Stimulated activated CD4-positive, alpha-beta T cell treated with anti-CD3 and anti-CD28 coated beads, Interleukin-4, amount 100 ng/mL, for 1 hour (primary cell): ENCODE measurements at regions not wholly inside any gene's neighbourhood (a gene's known extent, or its start where the extent isn't known, plus 50 kb on each side); places are given as distances from the start of the nearest gene placed in this dataset.
A peak's percentile ranks its signal among the peaks of the same experiment; 100 is the strongest.
"Not testable (repeated sequence)": the region's sequence is repeated elsewhere in the genome, so short reads cannot be mapped to it uniquely, and the experiment has no call there.

Experiments
- DNase-seq: peaks from one replicate; pipeline ENCODE4 v3.0.0-alpha.2; 2020

DNA sequence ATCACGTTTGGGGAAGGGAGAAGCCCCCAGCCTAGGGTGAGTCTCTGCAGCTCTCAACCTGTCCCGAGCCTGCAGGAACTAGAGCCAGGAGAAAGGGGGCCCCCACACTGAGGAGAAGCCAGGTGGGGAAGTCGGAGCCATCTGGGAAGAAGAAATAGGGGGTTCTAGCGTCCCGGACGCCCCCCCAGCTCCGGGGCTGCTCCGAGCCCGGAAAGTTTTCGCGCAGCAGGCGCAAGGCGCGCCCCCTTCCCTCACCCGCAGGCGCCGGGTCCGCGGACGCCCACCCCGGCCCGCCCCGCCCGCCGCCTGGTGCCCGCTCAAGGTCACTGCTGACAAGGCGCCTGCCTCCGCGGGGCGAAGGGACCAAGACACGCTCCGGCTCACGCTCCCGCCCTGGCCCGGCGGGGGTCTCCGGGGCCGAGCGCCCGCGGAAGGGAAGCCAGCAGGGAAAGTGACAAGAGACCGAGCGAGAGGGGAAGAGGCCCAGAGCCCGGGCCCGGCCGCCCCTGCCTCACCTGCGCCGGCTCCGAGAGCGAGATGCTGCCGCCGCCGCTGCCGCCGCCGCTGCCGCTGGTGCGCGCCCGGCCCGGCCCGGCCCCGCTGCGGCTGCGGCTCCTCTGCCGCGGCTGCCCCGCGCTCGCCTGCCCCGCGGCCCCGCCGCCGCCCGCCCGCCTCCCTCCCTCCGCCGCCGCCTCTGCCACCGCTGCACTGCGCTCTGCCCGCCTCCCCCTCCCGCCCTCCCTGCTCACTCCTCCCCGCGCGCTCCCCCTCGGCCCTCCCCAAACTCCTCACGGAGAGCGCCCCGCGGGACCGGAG is 108.4 kb upstream of the SLC6A11 start:
- no peak for DNase-seq

- no peak for DNase-seq
Observed at GRCh38 chr3:10708216-10708893, 107.7 kb upstream of the SLC6A11 start.

GRCh38 chr3:10709110-10709781 is 106.8 kb upstream of the SLC6A11 start:
- DNase-seq, result no peak

- DNase-seq, result no peak
Observed at GRCh38 chr3:10712121-10712520, 103.9 kb upstream of the SLC6A11 start.

GRCh38 chr3:10713656-10714055 is 102.4 kb upstream of the SLC6A11 start:
- DNase-seq, result no peak

DNA sequence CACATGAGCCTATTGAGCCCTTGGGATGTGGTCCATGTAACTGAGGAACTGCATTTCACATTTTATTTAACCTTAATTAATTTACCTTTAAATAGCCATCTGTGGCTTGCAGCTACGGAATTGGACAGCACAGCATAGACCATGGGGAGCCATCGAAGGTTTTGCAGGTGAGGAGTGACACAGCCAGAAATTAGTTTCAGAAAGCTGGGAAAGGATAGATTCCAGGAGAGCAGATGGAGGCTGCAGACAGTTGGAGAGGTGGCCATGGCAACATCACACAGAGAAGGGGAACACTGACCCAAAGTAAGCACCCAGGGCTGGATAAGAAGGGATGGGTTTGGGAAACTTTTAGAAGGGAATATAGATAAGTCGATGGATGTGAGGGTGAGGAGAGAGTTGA is 100.1 kb upstream of the SLC6A11 start:
- no peak for DNase-seq

DNA sequence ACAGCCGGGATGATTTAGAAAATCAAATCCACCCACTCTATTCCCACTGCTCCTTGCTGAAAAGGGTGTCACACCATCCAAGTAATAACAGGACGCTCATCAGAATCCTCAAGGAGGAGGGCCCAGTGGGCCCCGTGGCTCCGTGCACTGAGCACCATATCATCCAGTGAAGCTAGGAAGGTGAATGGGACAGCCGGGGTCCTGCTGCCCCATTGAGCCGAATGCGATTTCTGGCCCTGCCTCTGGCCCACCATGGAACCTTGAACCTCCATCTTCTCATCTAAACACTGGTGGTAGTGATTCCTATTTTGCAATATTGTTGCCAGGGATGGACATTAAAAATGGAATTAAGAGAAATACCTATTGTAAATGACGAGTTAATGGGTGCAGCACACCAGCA is 99.1 kb upstream of the SLC6A11 start:
- no peak for DNase-seq

DNA sequence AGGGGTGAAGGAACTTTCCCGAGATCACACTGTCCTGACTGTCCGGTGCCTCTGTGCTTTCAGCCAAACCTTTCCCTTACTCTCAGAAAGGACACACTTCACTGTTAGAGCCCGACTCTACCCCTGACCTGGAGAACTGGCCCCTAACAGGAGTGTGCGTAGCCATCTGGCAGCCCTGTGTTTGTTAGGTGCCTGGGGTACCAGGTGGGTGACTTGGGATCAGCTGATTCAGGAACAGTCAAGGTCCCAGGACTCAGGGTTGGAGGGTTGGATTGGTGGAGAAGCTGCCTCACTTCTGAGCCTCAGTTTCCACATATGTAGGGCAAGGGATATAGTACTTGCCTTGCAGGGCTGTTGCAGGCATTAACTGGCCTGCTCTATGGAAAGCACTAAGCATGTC is 98.3 kb upstream of the SLC6A11 start:
- DNase-seq, result no peak

- no peak for DNase-seq
Observed at GRCh38 chr3:10721101-10721500, 94.9 kb upstream of the SLC6A11 start.

- DNase-seq, result no peak
Observed at GRCh38 chr3:10722911-10723310, 93.1 kb upstream of the SLC6A11 start.

- DNase-seq, result no peak
Observed at GRCh38 chr3:10723991-10724390, 92.0 kb upstream of the SLC6A11 start.

DNA sequence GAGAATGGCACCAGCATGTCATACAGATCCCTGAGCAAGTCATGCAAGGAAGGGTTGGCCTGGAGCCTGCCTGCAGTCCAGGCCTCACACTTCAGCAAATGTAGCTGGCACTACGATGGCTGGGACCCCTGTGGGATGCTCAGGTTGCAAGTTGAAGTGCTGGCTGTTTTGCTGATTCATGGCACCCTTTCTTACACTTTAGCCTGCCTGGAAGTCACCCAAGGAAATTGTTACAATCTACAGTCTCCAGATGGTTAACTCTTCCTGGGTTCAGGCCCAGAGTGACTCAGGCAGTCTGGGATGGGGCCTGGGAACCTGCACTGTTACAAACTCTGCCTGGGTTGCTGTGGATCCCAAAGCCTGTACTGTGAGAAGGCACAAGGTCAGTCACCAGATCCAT is 91.0 kb upstream of the SLC6A11 start:
- no peak for DNase-seq

DNA sequence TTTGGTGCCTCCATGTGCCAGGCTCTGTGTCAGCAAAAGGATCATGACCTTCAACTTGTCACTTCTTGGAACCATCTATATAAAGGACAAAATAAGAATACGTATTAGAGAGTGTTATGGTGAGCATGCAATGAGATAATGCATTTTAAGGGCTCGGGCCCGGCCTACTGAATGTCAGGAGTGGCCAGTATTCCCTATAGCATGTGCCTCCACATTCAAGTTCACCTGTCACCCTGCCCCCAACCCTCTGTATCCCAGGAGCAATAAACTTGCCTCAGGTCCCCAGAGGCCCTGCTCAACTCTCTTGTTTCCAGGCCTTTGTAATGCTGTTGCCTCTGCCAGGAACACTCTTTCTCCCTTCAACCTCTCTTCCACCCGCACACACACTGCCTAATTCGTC is 90.2 kb upstream of the SLC6A11 start:
- no peak for DNase-seq

DNA sequence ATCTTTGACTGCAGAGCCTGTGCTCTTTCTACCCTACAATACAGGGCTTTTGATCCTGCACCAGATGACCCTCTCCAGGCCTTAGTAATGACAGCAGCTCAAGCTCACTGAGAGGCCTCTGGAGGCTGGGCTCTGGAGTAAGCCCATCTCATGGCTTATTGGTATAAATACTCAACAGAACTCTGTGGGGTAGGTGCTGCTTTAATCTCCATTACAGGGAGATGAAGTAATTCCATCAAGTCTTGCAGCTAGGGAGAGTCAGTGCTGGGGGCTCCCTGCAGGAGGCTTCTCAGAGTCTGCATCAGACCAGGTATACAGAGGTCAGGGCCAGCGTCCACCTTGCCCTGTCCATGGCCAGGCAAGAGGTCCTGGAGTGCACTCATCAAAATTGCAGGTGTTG is 89.2 kb upstream of the SLC6A11 start:
- DNase-seq, result no peak

DNA sequence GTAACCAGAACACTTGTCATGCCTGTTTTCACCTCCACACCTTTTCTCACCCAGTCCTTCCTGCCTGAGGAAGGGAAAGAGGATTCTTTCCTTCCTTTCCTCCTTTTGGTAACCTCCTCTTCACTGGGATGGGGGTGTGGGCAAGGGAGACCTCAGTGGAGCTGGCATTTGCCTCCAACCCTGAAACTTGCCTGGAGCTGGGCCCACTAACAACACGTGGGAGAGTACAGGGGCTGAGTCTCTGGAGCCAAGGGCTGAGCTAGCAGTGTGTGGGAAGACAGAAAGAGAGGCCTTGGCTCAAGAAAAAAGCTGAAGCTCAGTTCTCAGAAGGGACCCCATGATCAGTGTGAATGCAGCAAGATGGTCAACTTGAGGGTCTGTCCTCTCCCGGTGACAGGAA is 86.6 kb upstream of the SLC6A11 start:
- DNase-seq, result no peak

- no peak for DNase-seq
Observed at GRCh38 chr3:10732292-10732691, 83.7 kb upstream of the SLC6A11 start.

GRCh38 chr3:10733297-10733696 is 82.7 kb upstream of the SLC6A11 start:
- no peak for DNase-seq

- DNase-seq, result not testable (repeated sequence)
Observed at GRCh38 chr3:10736444-10736843, 79.6 kb upstream of the SLC6A11 start.

DNA sequence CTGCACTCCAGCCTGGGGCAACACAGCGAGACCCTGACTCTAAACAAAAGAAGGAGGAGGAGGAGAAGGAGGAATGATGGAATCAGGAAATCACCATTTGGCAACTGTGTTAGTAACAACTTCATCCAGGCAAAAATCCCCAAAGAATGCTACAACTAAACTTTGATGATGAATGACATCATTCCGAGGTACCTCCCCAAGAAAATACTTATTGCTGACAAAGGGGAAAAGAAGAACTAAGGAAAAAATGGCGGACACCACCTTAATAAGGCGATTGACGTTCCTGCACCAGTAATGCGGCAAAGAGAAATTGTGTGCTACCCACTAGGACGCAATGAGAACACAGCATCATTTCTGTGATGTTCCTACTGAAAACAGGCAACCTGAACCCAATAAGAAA is 78.2 kb upstream of the SLC6A11 start:
- no peak for DNase-seq

- peak; percentile 75 for DNase-seq
Observed at GRCh38 chr3:10738688-10739372, 77.2 kb upstream of the SLC6A11 start.

DNA sequence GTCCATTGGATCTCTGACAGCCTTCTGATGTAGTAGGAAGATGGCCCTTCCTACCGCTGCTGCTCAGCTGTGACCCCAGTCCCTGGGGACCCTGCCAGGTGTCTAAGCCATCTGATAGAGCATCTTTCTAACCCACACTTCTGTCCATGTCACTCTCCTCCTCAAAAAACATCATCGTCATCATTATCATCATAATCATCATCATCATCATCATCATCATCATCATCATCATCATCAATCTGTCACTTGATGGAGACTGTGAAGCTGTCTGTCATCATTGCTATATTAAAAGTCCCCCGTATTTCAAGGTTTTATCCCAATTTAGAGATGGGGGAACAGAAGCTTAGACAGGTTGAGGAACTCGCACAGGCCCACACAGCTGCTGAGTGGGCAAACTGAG is 75.1 kb upstream of the SLC6A11 start:
- DNase-seq, result no peak

- DNase-seq, result no peak
Observed at GRCh38 chr3:10741891-10742671, 73.9 kb upstream of the SLC6A11 start.
